A549 (cell line): ENCODE measurements at regions not wholly inside any gene's neighbourhood (a gene's known extent, or its start where the extent isn't known, plus 50 kb on each side); places are given as distances from the start of the nearest gene placed in this dataset.

Source experiments
- ATAC-seq, 2 experiments: fragments of 200-7000 bp in 1 of 2; fragments of >200 bp in 1 of 2; cut with Nextera tagmentation in 1 of 2; cut with Tn5 transposase in 1 of 2; 3 replicates each; pipeline versions ENCODE4 v1.8.0 to v1.9.1; 2018 to 2020; ENCODE audit warnings: mild to moderate bottlenecking in 1 of 2, moderate library complexity in 1 of 2
- CTCF ChIA-PET: fragments of 300-600 bp; sonication (Branson Sonifier 250); formaldehyde crosslinking; extraction: SDS; loops from one replicate; lab custom pipeline; 2021; ENCODE audit warnings: antibody characterized with exemption, inconsistent platforms; lab: Yijun Ruan, JAX
- POLR2A ChIA-PET: fragments of 350-600 bp; formaldehyde crosslinking; extraction: SDS; loops from one replicate; lab custom pipeline; 2021; ENCODE audit warnings: antibody characterized with exemption, inconsistent platforms; lab: Yijun Ruan, JAX
- DNase-seq, 2 experiments: peaks; one replicate each; pipeline versions ENCODE4 v3.0.0 to v3.0.0-alpha.2; 2011 to 2016; ENCODE audit warnings: low read depth in 1 of 2, low spot score in 1 of 2
- FAIRE-seq: peaks from 2 replicates; lab custom pipeline; 2011; peaks lifted over from hg19 to GRCh38; lab: Jason Lieb, UNC
- H3K27ac ChIP-seq, 2 experiments: fragments of >200 bp; sonication (Bioruptor Twin); formaldehyde crosslinking; 3 replicates each; pipeline ENCODE4 v1.5.1; 2016 to 2017
- H3K4me1 ChIP-seq: fragments of >200 bp; sonication (Bioruptor Twin); formaldehyde crosslinking; 3 replicates; pipeline ENCODE4 v1.6.1; 2016
- H3K4me2 ChIP-seq: fragments of >200 bp; sonication (Bioruptor Twin); formaldehyde crosslinking; 3 replicates; pipeline ENCODE4 v1.6.1; 2016
- H3K4me3 ChIP-seq: fragments of >200 bp; sonication (Bioruptor Twin); formaldehyde crosslinking; 3 replicates; pipeline ENCODE4 v1.5.1; 2016
- H3K9me3 ChIP-seq: fragments of >200 bp; sonication (Bioruptor Twin); formaldehyde crosslinking; 3 replicates; pipeline ENCODE4 v1.6.1; 2016
- BHLHE40 ChIP-seq: IDR thresholded peaks from 2 replicates; pipeline ENCODE4 v1.6.1; 2012; ENCODE audit warnings: low read depth, low read length, inconsistent platforms
- CEBPB ChIP-seq, 2 experiments: fragments of >200 bp in 1 of 2; sonication (Bioruptor Twin) in 1 of 2; formaldehyde crosslinking in 1 of 2; IDR thresholded peaks; 2 replicates each; pipeline ENCODE4 v1.6.1; 2012 to 2016
- CHD4 ChIP-seq: fragments of 200-600 bp; sonication (generic); IDR thresholded peaks from 2 replicates; pipeline ENCODE4 v1.6.1; 2016; ENCODE audit warnings: antibody characterized with exemption, mild to moderate bottlenecking, borderline replicate concordance
- EP300 ChIP-seq, 2 experiments: fragments of >200 bp; sonication (Bioruptor Twin); formaldehyde crosslinking; IDR thresholded peaks; 2 replicates in 1 of 2; 3 replicates in 1 of 2; pipeline ENCODE4 v1.6.1; 2016 to 2017
- ESRRA ChIP-seq: fragments of 150-350 bp; IDR thresholded peaks from 2 replicates; pipeline ENCODE4 v1.6.1; 2014; ENCODE audit warnings: mild to moderate bottlenecking, low read length, borderline replicate concordance
- FOSB ChIP-seq: fragments of 250-450 bp; sonication (Bioruptor Pico); IDR thresholded peaks from 2 replicates; pipeline ENCODE4 v1.5.0; 2020; ENCODE audit warnings: mild to moderate bottlenecking, moderate library complexity
- FOSL2 ChIP-seq, 2 experiments: fragments of 450-650 bp in 1 of 2; fragments of >200 bp in 1 of 2; sonication (Bioruptor Twin) in 1 of 2; formaldehyde crosslinking; IDR thresholded peaks; 2 replicates each; pipeline versions ENCODE4 v1.5.0 to v1.6.1; 2016 to 2020; ENCODE audit warnings: mild to moderate bottlenecking in 1 of 2, moderate library complexity in 1 of 2
- GATA3 ChIP-seq: IDR thresholded peaks from 2 replicates; pipeline ENCODE4 v1.6.1; 2012; ENCODE audit warnings: borderline replicate concordance
- HDAC2 ChIP-seq: fragments of 200-600 bp; sonication (generic); IDR thresholded peaks from 2 replicates; pipeline ENCODE4 v1.6.1; 2016
- HOXB13 ChIP-seq: fragments of 250-450 bp; sonication (Bioruptor Pico); IDR thresholded peaks from 2 replicates; pipeline ENCODE4 v1.5.0; 2020; ENCODE audit warnings: low read depth, mild to moderate bottlenecking, moderate library complexity
- KDM1A ChIP-seq: fragments of 200-600 bp; sonication (generic); IDR thresholded peaks from 2 replicates; pipeline ENCODE4 v1.6.1; 2016; ENCODE audit warnings: low read depth, mild to moderate bottlenecking
- MAFK ChIP-seq: fragments of 450-650 bp; IDR thresholded peaks from 2 replicates; pipeline ENCODE4 v1.6.1; 2014; ENCODE audit not compliant: partially characterized antibody
- PHF8 ChIP-seq: fragments of 200-600 bp; sonication (generic); IDR thresholded peaks from 2 replicates; pipeline ENCODE4 v1.6.1; 2016; ENCODE audit warnings: low read depth, mild to moderate bottlenecking, antibody characterized with exemption, moderate library complexity, borderline replicate concordance
- POLR2A ChIP-seq: IDR thresholded peaks from 2 replicates; pipeline ENCODE4 v1.6.1; 2012; ENCODE audit warnings: mild to moderate bottlenecking, low read length
- POLR2AphosphoS2 ChIP-seq: conservative IDR thresholded peaks from 2 replicates; pipeline ENCODE4 v1.6.1; 2012; ENCODE audit warnings: low read length, improper control_type of control experiment, inconsistent platforms
- RAD21 ChIP-seq, 2 experiments: fragments of >200 bp in 1 of 2; sonication (Bioruptor Twin) in 1 of 2; formaldehyde crosslinking in 1 of 2; IDR thresholded peaks in 1 of 2; conservative IDR thresholded peaks in 1 of 2; 2 replicates in 1 of 2; 3 replicates in 1 of 2; pipeline ENCODE4 v1.6.1; 2012 to 2018; ENCODE audit warnings: inconsistent platforms in 1 of 2
- RCOR1 ChIP-seq: fragments of 150-350 bp; IDR thresholded peaks from 2 replicates; pipeline ENCODE4 v1.6.1; 2014; ENCODE audit warnings: antibody characterized with exemption, low read length, low read depth
- RFX5 ChIP-seq: fragments of 450-650 bp; IDR thresholded peaks from 2 replicates; pipeline ENCODE4 v1.7.1; 2014; ENCODE audit warnings: antibody characterized with exemption, mild to moderate bottlenecking, moderate library complexity
- RNF2 ChIP-seq: fragments of 200-600 bp; sonication (generic); IDR thresholded peaks from 2 replicates; pipeline ENCODE4 v1.6.1; 2016; ENCODE audit warnings: low read depth, mild to moderate bottlenecking, antibody characterized with exemption, moderate library complexity, borderline replicate concordance
- SMC3 ChIP-seq: fragments of >200 bp; sonication (Bioruptor Twin); formaldehyde crosslinking; IDR thresholded peaks from 3 replicates; pipeline ENCODE4 v1.6.1; 2018; ENCODE audit warnings: inconsistent platforms
- TFCP2L1 ChIP-seq: fragments of 250-450 bp; sonication (Bioruptor Pico); IDR thresholded peaks from 2 replicates; pipeline ENCODE4 v1.5.0; 2021; ENCODE audit warnings: mild to moderate bottlenecking
- TP53 ChIP-seq: fragments of 250-450 bp; sonication (Bioruptor Pico); IDR thresholded peaks from 2 replicates; pipeline ENCODE4 v1.5.0; 2021; ENCODE audit warnings: mild to moderate bottlenecking, moderate library complexity
- ZC3H11A ChIP-seq: fragments of 450-650 bp; IDR thresholded peaks from 2 replicates; pipeline ENCODE4 v1.6.1; 2014; ENCODE audit warnings: antibody characterized with exemption, mild to moderate bottlenecking
- ZNF302 ChIP-seq: fragments of 250-450 bp; sonication (Bioruptor Pico); IDR thresholded peaks from 2 replicates; pipeline ENCODE4 v1.9.0; 2021; ENCODE audit warnings: inconsistent platforms, mild to moderate bottlenecking, moderate library complexity
- ZSCAN20 ChIP-seq: fragments of 250-450 bp; sonication (Bioruptor Pico); IDR thresholded peaks from 2 replicates; pipeline ENCODE4 v1.8.0; 2022; ENCODE audit warnings: mild to moderate bottlenecking, moderate library complexity
- WGBS: methylation state at CpG from one replicate; pipeline ENCODE4 v1.1.6; 2017; ENCODE audit errors: missing lambda C conversion rate; 5-methylcytosine and 5-hydroxymethylcytosine counted together
- TF ChIP-seq, protein P1 (sequence below): IDR thresholded peaks from 2 replicates; pipeline ENCODE4 v1.6.1; 2012
- TF ChIP-seq, protein P2 (sequence below): fragments of 150-350 bp; IDR thresholded peaks from 2 replicates; pipeline ENCODE4 v1.6.1; 2014; ENCODE audit warnings: low read depth, mild to moderate bottlenecking, low read length

DNA sequence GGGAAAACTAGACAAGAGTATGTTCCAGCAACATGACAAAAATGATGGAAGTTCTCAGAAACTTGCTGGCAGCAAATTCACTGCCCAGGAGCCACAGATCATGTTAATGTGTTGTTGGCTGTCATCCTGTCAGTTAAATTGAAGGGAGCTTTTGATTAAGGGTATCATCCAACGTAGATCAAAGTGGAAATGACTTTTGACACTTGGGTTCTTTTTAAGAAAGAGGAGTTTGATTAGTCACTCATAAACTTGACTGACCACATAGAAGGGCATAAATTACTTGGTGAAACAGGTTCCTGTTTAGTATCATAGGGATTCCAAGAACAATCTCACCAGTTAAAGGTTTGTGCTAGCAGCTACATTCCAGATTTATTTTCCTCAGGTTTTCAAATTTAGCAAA is 288.7 kb downstream of the CSNK1G3 start:
- no peaks in the 10 kb centered on the region for H3K9me3 ChIP-seq
- ATAC-seq = no peak
- no peaks in the 10 kb centered on the region for H3K4me1 ChIP-seq
- no peak overlapping the region for H3K27ac ChIP-seq
- H3K4me3 ChIP-seq = no peak overlapping the region
- TF ChIP-seq RAD21 (conservative IDR thresholded peaks at IDR 0.05 in 1 of 2, IDR thresholded peaks at IDR 0.05 in 1 of 2) (no peak), TFCP2L1 (CRISPR knock-in tag) (no peak), HOXB13 (CRISPR knock-in tag) (no peak), RFX5 (no peak), KDM1A (no peak), EP300 (IDR thresholded peaks at IDR 0.05) (no peak), ZC3H11A (no peak), POLR2AphosphoS2 (no peak), ESRRA (no peak), CHD4 (no peak), FOSL2 (IDR thresholded peaks at IDR 0.05) (no peak), FOSL2 (CRISPR knock-in tag; IDR thresholded peaks at IDR 0.05) (no peak), TP53 (no peak), SMC3 (no peak), ZNF302 (CRISPR knock-in tag) (no peak), POLR2A (no peak)
- TF ChIP-seq, protein P1, sequence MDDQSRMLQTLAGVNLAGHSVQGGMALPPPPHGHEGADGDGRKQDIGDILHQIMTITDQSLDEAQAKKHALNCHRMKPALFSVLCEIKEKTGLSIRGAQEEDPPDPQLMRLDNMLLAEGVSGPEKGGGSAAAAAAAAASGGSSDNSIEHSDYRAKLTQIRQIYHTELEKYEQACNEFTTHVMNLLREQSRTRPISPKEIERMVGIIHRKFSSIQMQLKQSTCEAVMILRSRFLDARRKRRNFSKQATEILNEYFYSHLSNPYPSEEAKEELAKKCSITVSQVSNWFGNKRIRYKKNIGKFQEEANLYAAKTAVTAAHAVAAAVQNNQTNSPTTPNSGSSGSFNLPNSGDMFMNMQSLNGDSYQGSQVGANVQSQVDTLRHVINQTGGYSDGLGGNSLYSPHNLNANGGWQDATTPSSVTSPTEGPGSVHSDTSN = no peak
- TF ChIP-seq, protein P2, sequence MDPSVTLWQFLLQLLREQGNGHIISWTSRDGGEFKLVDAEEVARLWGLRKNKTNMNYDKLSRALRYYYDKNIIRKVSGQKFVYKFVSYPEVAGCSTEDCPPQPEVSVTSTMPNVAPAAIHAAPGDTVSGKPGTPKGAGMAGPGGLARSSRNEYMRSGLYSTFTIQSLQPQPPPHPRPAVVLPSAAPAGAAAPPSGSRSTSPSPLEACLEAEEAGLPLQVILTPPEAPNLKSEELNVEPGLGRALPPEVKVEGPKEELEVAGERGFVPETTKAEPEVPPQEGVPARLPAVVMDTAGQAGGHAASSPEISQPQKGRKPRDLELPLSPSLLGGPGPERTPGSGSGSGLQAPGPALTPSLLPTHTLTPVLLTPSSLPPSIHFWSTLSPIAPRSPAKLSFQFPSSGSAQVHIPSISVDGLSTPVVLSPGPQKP = no peak
- no peak for DNase-seq
- H3K4me2 ChIP-seq = no peak overlapping the region
- CTCF ChIA-PET = interaction anchor here (1.0 kb wide), 1 partner anchor 12 kb away, joined by 3 read pairs; no protein-coding TSS in a partner anchor
- FAIRE-seq = no peak
- WGBS = 29% methylated on average over 1 of the region's 1 CpG
- POLR2A ChIA-PET = no interaction called here

DNA sequence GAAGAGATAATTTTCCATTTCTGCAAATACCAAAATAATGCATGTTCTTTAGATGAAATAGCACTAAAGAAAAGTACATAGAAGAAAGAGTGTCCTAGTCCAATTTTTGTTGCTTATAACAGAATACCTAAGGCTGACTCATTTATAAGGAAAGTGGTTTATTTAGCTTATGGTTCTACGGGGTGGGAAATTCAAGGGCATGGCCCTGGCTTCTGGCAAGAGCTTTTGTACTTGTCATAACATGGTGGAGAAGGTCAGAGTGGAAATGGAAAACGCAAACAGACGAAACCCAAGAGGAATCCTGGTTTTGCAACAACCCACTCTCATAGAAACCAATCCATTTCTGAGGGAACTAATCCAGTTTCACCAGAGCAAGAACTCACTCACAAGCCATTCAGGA is 283.7 kb downstream of the CSNK1G3 start:
- no peak for FAIRE-seq
- POLR2A ChIA-PET = no interaction called here
- ATAC-seq = no peak
- no peak for DNase-seq
- WGBS = 55% methylated on average over 3 of the region's 3 CpGs
- CTCF ChIA-PET = interaction anchor here (0.5 to 2.5 kb wide), 2 partner anchors 8 to 386 kb away, joined by 3 to 5 read pairs; no protein-coding TSS in a partner anchor
- Histone ChIP-seq H3K9me3 (no peaks in the 10 kb centered on the region), H3K4me3 (no peak overlapping the region), H3K4me2 (no peak overlapping the region)
- TF ChIP-seq FOSB = no peak
- TF ChIP-seq, all 56 proteins: peak for 0
- no peaks in the 10 kb centered on the region for H3K4me1 ChIP-seq
- H3K27ac ChIP-seq = no peak overlapping the region

DNA sequence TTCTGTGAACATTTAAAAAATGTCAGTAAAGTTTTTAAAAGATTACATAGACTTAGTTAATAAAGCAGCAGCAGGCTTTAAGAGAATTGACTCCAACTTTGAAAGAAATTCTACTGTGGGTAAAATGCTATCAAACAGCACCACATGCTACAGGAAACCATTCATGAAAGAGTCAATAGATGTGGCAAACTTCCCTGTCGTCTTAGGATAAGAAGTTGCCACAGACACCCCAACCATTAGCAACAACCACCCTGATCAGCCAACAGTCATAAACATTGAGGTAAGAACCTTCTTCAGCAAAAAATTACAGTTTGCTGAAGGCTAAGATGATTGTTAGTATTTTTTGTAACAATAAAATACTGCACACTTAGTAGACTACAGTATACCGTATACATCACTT is 278.2 kb downstream of the CSNK1G3 start:
- WGBS = 38% methylated on average over 2 of the region's 2 CpGs
- ATAC-seq (no peak), FAIRE-seq (no peak), DNase-seq (no peak)
- H3K27ac ChIP-seq = no peak overlapping the region
- no peak overlapping the region for H3K4me3 ChIP-seq
- ChIA-PET CTCF (no interaction called here), POLR2A (no interaction called here)
- no peak for TF ChIP-seq FOSL2 (IDR thresholded peaks at IDR 0.05)
- no peak for TF ChIP-seq FOSL2 (CRISPR knock-in tag; IDR thresholded peaks at IDR 0.05)
- TF ChIP-seq CEBPB (IDR thresholded peaks at IDR 0.05) = no peak
- no peak for TF ChIP-seq PHF8
- no peak for TF ChIP-seq BHLHE40
- TF ChIP-seq RFX5 = no peak
- TF ChIP-seq HDAC2 = no peak
- TF ChIP-seq GATA3 = no peak
- no peak for TF ChIP-seq RNF2
- TF ChIP-seq KDM1A = no peak
- TF ChIP-seq, protein P2 = no peak
- TF ChIP-seq MAFK = no peak
- TF ChIP-seq RCOR1 = no peak
- TF ChIP-seq ZSCAN20 (CRISPR knock-in tag) = no peak
- H3K4me1 ChIP-seq = no peaks in the 10 kb centered on the region
- H3K4me2 ChIP-seq = no peak overlapping the region
- H3K9me3 ChIP-seq = no peaks in the 10 kb centered on the region
